B cell (primary cell): ENCODE measurements at regions not wholly inside any gene's neighbourhood (a gene's known extent, or its start where the extent isn't known, plus 50 kb on each side); places are given as distances from the start of the nearest gene placed in this dataset.

Experiments
- ATAC-seq: fragments of 200-7000 bp; cut with Tn5 transposase; one replicate; pipeline ENCODE4 v1.10.0; 2021; ENCODE audit warnings: low read depth, mild to moderate bottlenecking, moderate number of reproducible peaks, moderate library complexity
- CTCF ChIA-PET: fragments of 350-600 bp; sonication (Branson Sonifier 250); formaldehyde crosslinking; loops from one replicate; lab custom pipeline; 2021; ENCODE audit warnings: antibody characterized with exemption, inconsistent platforms; lab: Charles Lee
- POLR2A ChIA-PET: fragments of 350-600 bp; sonication (Branson Sonifier 250); formaldehyde crosslinking; loops from one replicate; lab custom pipeline; 2021; ENCODE audit warnings: antibody characterized with exemption; lab: Charles Lee
- DNase-seq: peaks from one replicate; pipeline ENCODE4 v3.0.0; 2013
- H2AFZ ChIP-seq: 2 replicates; pipeline ENCODE4 v1.6.1; 2012; ENCODE audit warnings: mild to moderate bottlenecking, low read depth, low read length; ENCODE audit not compliant: insufficient read depth, poor library complexity, severe bottlenecking
- H3K27ac ChIP-seq, 2 donors: 1 replicate in 1 of 2; 2 replicates in 1 of 2; pipeline ENCODE4 v1.5.1; 2012 to 2013; ENCODE audit warnings: low read length in 2 of 2, mild to moderate bottlenecking in 2 of 2, moderate library complexity in 1 of 2
- H3K27me3 ChIP-seq, 4 experiments: fragments of 200-600 bp in 1 of 4; sonication (generic) in 1 of 4; replicated peaks in 1 of 4; 1 replicate in 2 of 4; 2 replicates in 2 of 4; pipeline versions ENCODE4 v1.6.1 to v1.7.0; 2013 to 2016; ENCODE audit warnings: low read length in 3 of 4, mild to moderate bottlenecking in 2 of 4, mixed read lengths in 1 of 4, moderate library complexity in 1 of 4; ENCODE audit not compliant: insufficient read depth in 4 of 4, control insufficient read depth in 3 of 4; ENCODE audit errors: control extremely low read depth in 1 of 4
- H3K36me3 ChIP-seq, 2 experiments: replicated peaks in 1 of 2; 1 replicate in 1 of 2; 2 replicates in 1 of 2; pipeline versions ENCODE4 v1.6.1 to v1.7.1; 2013; ENCODE audit warnings: low read length in 1 of 2; ENCODE audit not compliant: insufficient read depth in 2 of 2, control insufficient read depth in 1 of 2; ENCODE audit errors: control extremely low read depth in 1 of 2, extremely low read depth in 1 of 2
- H3K4me1 ChIP-seq, 2 donors: fragments of 200-600 bp in 1 of 2; sonication (generic) in 1 of 2; 1 replicate in 1 of 2; 2 replicates in 1 of 2; pipeline versions ENCODE4 v1.5.1 to v1.6.1; 2013 to 2017; ENCODE audit warnings: low read length in 2 of 2; ENCODE audit not compliant: control insufficient read depth in 2 of 2, insufficient read depth in 2 of 2
- H3K4me2 ChIP-seq: replicated peaks from 2 replicates; pipeline ENCODE3; 2012; ENCODE audit warnings: mild to moderate bottlenecking, low read depth, low read length; ENCODE audit not compliant: poor library complexity, severe bottlenecking
- H3K4me3 ChIP-seq, 5 experiments: fragments of 200-600 bp in 1 of 5; sonication (generic) in 1 of 5; 1 replicate in 3 of 5; 2 replicates in 2 of 5; pipeline versions ENCODE4 v1.5.1 to v1.7.0; 2011 to 2016; ENCODE audit warnings: low read length in 4 of 5, mild to moderate bottlenecking in 4 of 5, low read depth in 2 of 5, control low read depth in 1 of 5, moderate library complexity in 1 of 5; ENCODE audit not compliant: insufficient read depth in 1 of 5; ENCODE audit errors: control extremely low read depth in 1 of 5, extremely low read depth in 1 of 5
- H3K79me2 ChIP-seq: fragments of 200-600 bp; sonication (generic); one replicate; pipeline ENCODE4 v1.6.0; 2016; ENCODE audit warnings: low read length; ENCODE audit not compliant: control insufficient read depth, insufficient read depth
- H3K9ac ChIP-seq: fragments of 200-600 bp; sonication (generic); 2 replicates; pipeline ENCODE4 v1.6.1; 2017; ENCODE audit warnings: mild to moderate bottlenecking, low read length, moderate library complexity
- H3K9me3 ChIP-seq, 3 donors: one replicate each; pipeline versions ENCODE4 v1.6.1 to v1.7.1; 2013; ENCODE audit warnings: low read length in 2 of 3; ENCODE audit not compliant: control insufficient read depth in 2 of 3, insufficient read depth in 1 of 3; ENCODE audit errors: control extremely low read depth in 1 of 3
- H4K20me1 ChIP-seq: 2 replicates; pipeline ENCODE4 v1.6.0; 2012; ENCODE audit warnings: mild to moderate bottlenecking, low read length; ENCODE audit not compliant: insufficient read depth, control insufficient read depth, poor library complexity, severe bottlenecking
- H3K27ac Mint-ChIP-seq: one replicate; pipeline ENCODE4 v1.8.0; 2021; ENCODE audit warnings: mixed read lengths
- H3K27me3 Mint-ChIP-seq: one replicate; pipeline ENCODE4 v1.8.0; 2021; ENCODE audit warnings: mixed read lengths
- H3K4me1 Mint-ChIP-seq: one replicate; pipeline ENCODE4 v1.8.0; 2021; ENCODE audit warnings: mixed read lengths
- H3K4me3 Mint-ChIP-seq: one replicate; pipeline ENCODE4 v1.8.0; 2021; ENCODE audit warnings: mixed read lengths
- H3K9me3 Mint-ChIP-seq: one replicate; pipeline ENCODE4 v1.8.0; 2022; ENCODE audit warnings: mixed read lengths; ENCODE audit not compliant: insufficient read depth
- EZH2 ChIP-seq: IDR thresholded peaks from 2 replicates; pipeline ENCODE4 v1.6.1; 2012; ENCODE audit warnings: borderline replicate concordance, low read depth, mild to moderate bottlenecking, moderate library complexity, low read length; ENCODE audit not compliant: insufficient read depth, poor library complexity, severe bottlenecking
- WGBS: methylation state at CpG from one replicate; pipeline ENCODE4 v1.1.5; 2013; ENCODE audit warnings: missing lambda C conversion rate; ENCODE audit not compliant: insufficient coverage; 5-methylcytosine and 5-hydroxymethylcytosine counted together
- intact Hi-C: fragments of 100-400 bp; cut with micrococcal nuclease; formaldehyde crosslinking; loops from one replicate; pipeline ENCODE4 v1.10.0; 2022
- TF ChIP-seq, protein P1 (sequence below): fragments of 200-600 bp; IDR thresholded peaks from one replicate; pipeline ENCODE4 v1.8.0; 2022; ENCODE audit warnings: antibody characterized with exemption, mild to moderate bottlenecking

DNA sequence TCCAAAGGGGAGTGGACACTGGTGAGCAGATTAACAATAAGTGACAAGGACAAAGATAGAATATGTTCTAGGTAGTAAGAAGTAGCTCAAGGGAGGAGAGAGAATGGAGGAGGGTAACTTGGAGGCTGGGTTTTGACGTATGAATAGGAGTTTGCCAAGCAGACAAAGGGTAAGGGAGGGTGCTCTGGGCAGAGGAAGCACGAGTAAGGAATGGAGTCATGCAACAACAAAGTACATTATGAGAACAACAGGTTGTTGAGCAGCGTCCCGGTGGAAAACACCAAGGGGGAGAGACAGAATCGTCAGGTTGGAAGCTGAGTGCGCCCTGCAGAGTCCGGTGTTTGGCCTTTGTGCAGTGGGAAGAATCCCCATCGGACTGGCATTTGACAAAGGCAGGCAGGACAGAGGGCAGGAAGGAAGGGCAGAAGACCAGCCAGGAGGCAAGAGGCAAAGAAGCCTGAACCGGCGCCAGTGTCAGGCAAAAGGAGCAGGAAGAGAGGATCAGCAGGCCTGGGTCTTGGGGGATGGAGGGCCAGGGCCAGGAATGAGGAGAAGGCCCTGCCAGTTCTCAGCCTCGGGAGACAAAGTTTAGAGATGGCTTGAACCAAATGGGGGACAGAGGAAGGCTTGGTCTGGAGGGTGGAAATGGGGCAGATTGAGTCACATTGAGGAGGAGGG lies 134.3 kb upstream of the TNRC6C start:
- 80% methylated on average over 11 of the region's 11 CpGs for WGBS
- peaks cover 0 to 4% of the 10 kb centered on the region in 2 donors for H3K4me1 ChIP-seq
- peaks cover 0 to 26% (median 1%) of the 10 kb centered on the region in 4 experiments for H3K27me3 ChIP-seq
- TF ChIP-seq, protein P1, sequence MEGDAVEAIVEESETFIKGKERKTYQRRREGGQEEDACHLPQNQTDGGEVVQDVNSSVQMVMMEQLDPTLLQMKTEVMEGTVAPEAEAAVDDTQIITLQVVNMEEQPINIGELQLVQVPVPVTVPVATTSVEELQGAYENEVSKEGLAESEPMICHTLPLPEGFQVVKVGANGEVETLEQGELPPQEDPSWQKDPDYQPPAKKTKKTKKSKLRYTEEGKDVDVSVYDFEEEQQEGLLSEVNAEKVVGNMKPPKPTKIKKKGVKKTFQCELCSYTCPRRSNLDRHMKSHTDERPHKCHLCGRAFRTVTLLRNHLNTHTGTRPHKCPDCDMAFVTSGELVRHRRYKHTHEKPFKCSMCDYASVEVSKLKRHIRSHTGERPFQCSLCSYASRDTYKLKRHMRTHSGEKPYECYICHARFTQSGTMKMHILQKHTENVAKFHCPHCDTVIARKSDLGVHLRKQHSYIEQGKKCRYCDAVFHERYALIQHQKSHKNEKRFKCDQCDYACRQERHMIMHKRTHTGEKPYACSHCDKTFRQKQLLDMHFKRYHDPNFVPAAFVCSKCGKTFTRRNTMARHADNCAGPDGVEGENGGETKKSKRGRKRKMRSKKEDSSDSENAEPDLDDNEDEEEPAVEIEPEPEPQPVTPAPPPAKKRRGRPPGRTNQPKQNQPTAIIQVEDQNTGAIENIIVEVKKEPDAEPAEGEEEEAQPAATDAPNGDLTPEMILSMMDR, result no peak
- no peak for TF ChIP-seq EZH2
- no peaks in the 10 kb centered on the region for H3K36me3 ChIP-seq
- no peak for DNase-seq
- Mint-ChIP-seq H3K27ac (no peak overlapping the region), H3K9me3 (no peaks in the 10 kb centered on the region), H3K27me3 (peaks cover 24% of the 10 kb centered on the region), H3K4me1 (no peaks in the 10 kb centered on the region), H3K4me3 (no peak overlapping the region)
- no peak overlapping the region for H3K9ac ChIP-seq
- H2AFZ ChIP-seq, result no peak overlapping the region
- no peak overlapping the region for H3K4me3 ChIP-seq
- H3K27ac ChIP-seq, result no peak overlapping the region
- ChIA-PET POLR2A (no interaction called here), CTCF (no interaction called here)
- H3K79me2 ChIP-seq, result no peaks in the 10 kb centered on the region
- intact Hi-C loops, result no loop called here
- H3K4me2 ChIP-seq, result no peak overlapping the region
- no peaks in the 10 kb centered on the region for H4K20me1 ChIP-seq
- no peak for ATAC-seq
- peaks cover 0 to 4% (median 0%) of the 10 kb centered on the region in 3 donors for H3K9me3 ChIP-seq

DNA sequence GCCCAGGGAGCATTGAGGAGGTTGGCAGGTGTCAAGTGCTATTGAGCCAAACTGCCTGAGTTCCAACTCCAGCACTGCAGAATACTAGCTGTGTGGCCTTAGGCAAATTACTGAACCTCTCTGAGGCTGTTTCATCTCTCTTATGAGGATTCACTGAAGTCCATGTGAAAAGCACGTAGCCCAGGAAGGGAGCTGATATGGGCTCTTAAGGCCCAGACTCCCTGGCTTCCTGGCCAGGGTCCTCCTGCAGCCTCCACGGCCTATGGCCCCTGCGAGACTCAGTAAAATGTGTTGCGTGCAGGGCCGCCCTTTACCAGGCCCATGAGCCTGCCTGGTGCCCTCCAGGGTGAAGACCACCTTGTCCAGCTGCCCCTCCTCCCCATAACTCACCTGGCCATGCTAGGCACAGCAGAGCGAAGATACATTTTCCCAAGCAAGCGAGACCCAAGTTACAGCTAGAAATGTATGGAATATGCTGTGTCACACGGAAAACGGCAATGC lies 133.7 kb upstream of the TNRC6C start:
- Mint-ChIP-seq H3K4me1 (no peaks in the 10 kb centered on the region), H3K27me3 (peaks cover 21% of the 10 kb centered on the region), H3K9me3 (no peaks in the 10 kb centered on the region), H3K27ac (no peak overlapping the region), H3K4me3 (no peak overlapping the region)
- POLR2A ChIA-PET, result no interaction called here
- WGBS, result 83% methylated on average over 7 of the region's 9 CpGs
- intact Hi-C loops, result no loop called here
- DNase-seq, result no peak
- Histone ChIP-seq H3K4me2 (no peak overlapping the region), H3K27me3 (peaks cover 0 to 26% (median 1%) of the 10 kb centered on the region in 4 experiments), H3K4me1 (peaks cover 0 to 4% of the 10 kb centered on the region in 2 donors), H4K20me1 (no peaks in the 10 kb centered on the region), H3K36me3 (no peaks in the 10 kb centered on the region), H3K27ac (no peak overlapping the region), H2AFZ (no peak overlapping the region), H3K79me2 (no peaks in the 10 kb centered on the region), H3K9ac (no peak overlapping the region), H3K9me3 (peaks cover 0 to 4% (median 0%) of the 10 kb centered on the region in 3 donors), H3K4me3 (no peak overlapping the region)
- TF ChIP-seq, protein P1, result no peak
- no peak for TF ChIP-seq EZH2
- no peak for ATAC-seq
- CTCF ChIA-PET, result no interaction called here
